HepG2 (cell line): ENCODE measurements at regions not wholly inside any gene's neighbourhood (a gene's known extent, or its start where the extent isn't known, plus 50 kb on each side); places are given as distances from the start of the nearest gene placed in this dataset.
"Not testable (repeated sequence)": the region's sequence is repeated elsewhere in the genome, so short reads cannot be mapped to it uniquely, and the experiment has no call there.

ENCODE experiments used
- ATAC-seq: fragments of 200-7000 bp; cut with Tn5 transposase; 3 replicates; pipeline ENCODE4 v1.9.1; 2020; ENCODE audit warnings: mild to moderate bottlenecking, moderate library complexity
- BruUV-seq: library from RNA; stranded (reverse); fragments of 400-500 nt; replicated peaks from 2 replicates; lab custom pipeline; 2021; lab: Mats Ljungman, UMichigan
- CTCF ChIA-PET: fragments of 300-600 bp; formaldehyde crosslinking; extraction: SDS; loops from one replicate; lab custom pipeline; 2021; ENCODE audit warnings: low total read pairs, inconsistent platforms, low intra/inter-chr PET ratio; lab: Yijun Ruan, JAX
- POLR2A ChIA-PET: fragments of 350-600 bp; sonication (Branson Sonifier 250); formaldehyde crosslinking; loops from one replicate; lab custom pipeline; 2020; ENCODE audit warnings: antibody characterized with exemption, inconsistent platforms; lab: Yijun Ruan, JAX
- DNase-seq: peaks from one replicate; pipeline ENCODE4 v3.0.0-alpha.2; 2015; ENCODE audit warnings: low spot score
- FAIRE-seq: peaks from 3 replicates; lab custom pipeline; 2011; peaks lifted over from hg19 to GRCh38; lab: Jason Lieb, UNC
- H2AFZ ChIP-seq: one replicate; pipeline ENCODE4 v1.6.1; 2011; ENCODE audit warnings: low read length, inconsistent platforms
- H3K27ac ChIP-seq: fragments of 300-600 bp; 3 replicates; pipeline ENCODE4 v1.8.0; 2011; ENCODE audit warnings: mixed run types, mild to moderate bottlenecking, mixed read lengths, low read length, inconsistent platforms; ENCODE audit not compliant: insufficient read depth; ENCODE audit errors: extremely low read length
- H3K27me3 ChIP-seq, 2 experiments: fragments of 200-600 bp in 1 of 2; 2 replicates in 1 of 2; 3 replicates in 1 of 2; pipeline versions ENCODE4 v1.6.0 to v1.8.0; 2011; ENCODE audit warnings: low read length in 2 of 2, mild to moderate bottlenecking in 2 of 2, moderate library complexity in 2 of 2, inconsistent platforms in 1 of 2; ENCODE audit not compliant: insufficient read depth in 2 of 2, control insufficient read depth in 1 of 2
- H3K36me3 ChIP-seq, 2 experiments: fragments of 200-600 bp in 1 of 2; replicated peaks in 1 of 2; 2 replicates in 1 of 2; 3 replicates in 1 of 2; pipeline versions ENCODE4 v1.5.1 to v1.8.0; 2011; ENCODE audit warnings: low read length in 2 of 2, inconsistent platforms in 1 of 2; ENCODE audit not compliant: insufficient read depth in 2 of 2, control insufficient read depth in 1 of 2
- H3K4me1 ChIP-seq: 2 replicates; pipeline ENCODE4 v1.5.1; 2012; ENCODE audit warnings: low read length, inconsistent platforms; ENCODE audit not compliant: insufficient read depth
- H3K4me2 ChIP-seq: 2 replicates; pipeline ENCODE4 v1.6.0; 2011; ENCODE audit warnings: low read depth, low read length, inconsistent platforms
- H3K4me3 ChIP-seq, 3 experiments: fragments of 200-600 bp in 1 of 3; sonication (generic), shearing (Covaris generic) in 1 of 3; replicated peaks in 1 of 3; 2 replicates each; pipeline ENCODE4 v1.5.1; 2011 to 2016; ENCODE audit warnings: low read length in 3 of 3, inconsistent platforms in 2 of 3, low read depth in 2 of 3, mild to moderate bottlenecking in 2 of 3, control low read depth in 1 of 3, mixed read lengths in 1 of 3; ENCODE audit not compliant: insufficient read depth in 1 of 3
- H3K79me2 ChIP-seq: one replicate; pipeline ENCODE4 v1.6.1; 2011; ENCODE audit warnings: low read length, inconsistent platforms; ENCODE audit not compliant: insufficient read depth
- H3K9ac ChIP-seq: 2 replicates; pipeline ENCODE4 v1.6.0; 2011; ENCODE audit warnings: mild to moderate bottlenecking, low read depth, low read length, inconsistent platforms; ENCODE audit not compliant: insufficient read depth
- H3K9me3 ChIP-seq: 2 replicates; pipeline ENCODE4 v1.5.1; 2012; ENCODE audit warnings: mild to moderate bottlenecking, low read length
- H4K20me1 ChIP-seq: 2 replicates; pipeline ENCODE4 v1.6.0; 2011; ENCODE audit warnings: inconsistent platforms, mild to moderate bottlenecking, low read length, moderate library complexity; ENCODE audit not compliant: insufficient read depth
- WGBS: methylation state at CpG from one replicate; pipeline ENCODE4 v1.1.6; 2017; ENCODE audit warnings: low lambda C conversion rate; 5-methylcytosine and 5-hydroxymethylcytosine counted together
- in situ Hi-C: cut with HindIII; loops from 2 replicates; pipeline ENCODE4 v1.10.0; 2017; ENCODE audit warnings: low pct_unique_long_range_greater_than_20kb; ENCODE audit not compliant: extremely low pct_ligation_motif_present
- intact Hi-C: fragments of 100-400 bp; cut with micrococcal nuclease; formaldehyde crosslinking; loops from one replicate; pipeline ENCODE4 v1.10.0; 2022; ENCODE audit not compliant: unreplicated experiment
- TF ChIP-seq, protein P1 (sequence below): sonication (generic); formaldehyde crosslinking; IDR thresholded peaks from 2 replicates; pipeline ENCODE4 v1.9.0; 2021; ENCODE audit warnings: mild to moderate bottlenecking, missing genetic modification reagents

- TF ChIP-seq, protein P1, sequence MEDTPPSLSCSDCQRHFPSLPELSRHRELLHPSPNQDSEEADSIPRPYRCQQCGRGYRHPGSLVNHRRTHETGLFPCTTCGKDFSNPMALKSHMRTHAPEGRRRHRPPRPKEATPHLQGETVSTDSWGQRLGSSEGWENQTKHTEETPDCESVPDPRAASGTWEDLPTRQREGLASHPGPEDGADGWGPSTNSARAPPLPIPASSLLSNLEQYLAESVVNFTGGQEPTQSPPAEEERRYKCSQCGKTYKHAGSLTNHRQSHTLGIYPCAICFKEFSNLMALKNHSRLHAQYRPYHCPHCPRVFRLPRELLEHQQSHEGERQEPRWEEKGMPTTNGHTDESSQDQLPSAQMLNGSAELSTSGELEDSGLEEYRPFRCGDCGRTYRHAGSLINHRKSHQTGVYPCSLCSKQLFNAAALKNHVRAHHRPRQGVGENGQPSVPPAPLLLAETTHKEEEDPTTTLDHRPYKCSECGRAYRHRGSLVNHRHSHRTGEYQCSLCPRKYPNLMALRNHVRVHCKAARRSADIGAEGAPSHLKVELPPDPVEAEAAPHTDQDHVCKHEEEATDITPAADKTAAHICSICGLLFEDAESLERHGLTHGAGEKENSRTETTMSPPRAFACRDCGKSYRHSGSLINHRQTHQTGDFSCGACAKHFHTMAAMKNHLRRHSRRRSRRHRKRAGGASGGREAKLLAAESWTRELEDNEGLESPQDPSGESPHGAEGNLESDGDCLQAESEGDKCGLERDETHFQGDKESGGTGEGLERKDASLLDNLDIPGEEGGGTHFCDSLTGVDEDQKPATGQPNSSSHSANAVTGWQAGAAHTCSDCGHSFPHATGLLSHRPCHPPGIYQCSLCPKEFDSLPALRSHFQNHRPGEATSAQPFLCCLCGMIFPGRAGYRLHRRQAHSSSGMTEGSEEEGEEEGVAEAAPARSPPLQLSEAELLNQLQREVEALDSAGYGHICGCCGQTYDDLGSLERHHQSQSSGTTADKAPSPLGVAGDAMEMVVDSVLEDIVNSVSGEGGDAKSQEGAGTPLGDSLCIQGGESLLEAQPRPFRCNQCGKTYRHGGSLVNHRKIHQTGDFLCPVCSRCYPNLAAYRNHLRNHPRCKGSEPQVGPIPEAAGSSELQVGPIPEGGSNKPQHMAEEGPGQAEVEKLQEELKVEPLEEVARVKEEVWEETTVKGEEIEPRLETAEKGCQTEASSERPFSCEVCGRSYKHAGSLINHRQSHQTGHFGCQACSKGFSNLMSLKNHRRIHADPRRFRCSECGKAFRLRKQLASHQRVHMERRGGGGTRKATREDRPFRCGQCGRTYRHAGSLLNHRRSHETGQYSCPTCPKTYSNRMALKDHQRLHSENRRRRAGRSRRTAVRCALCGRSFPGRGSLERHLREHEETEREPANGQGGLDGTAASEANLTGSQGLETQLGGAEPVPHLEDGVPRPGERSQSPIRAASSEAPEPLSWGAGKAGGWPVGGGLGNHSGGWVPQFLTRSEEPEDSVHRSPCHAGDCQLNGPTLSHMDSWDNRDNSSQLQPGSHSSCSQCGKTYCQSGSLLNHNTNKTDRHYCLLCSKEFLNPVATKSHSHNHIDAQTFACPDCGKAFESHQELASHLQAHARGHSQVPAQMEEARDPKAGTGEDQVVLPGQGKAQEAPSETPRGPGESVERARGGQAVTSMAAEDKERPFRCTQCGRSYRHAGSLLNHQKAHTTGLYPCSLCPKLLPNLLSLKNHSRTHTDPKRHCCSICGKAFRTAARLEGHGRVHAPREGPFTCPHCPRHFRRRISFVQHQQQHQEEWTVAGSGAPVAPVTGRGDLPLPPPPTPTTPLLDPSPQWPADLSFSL (CRISPR knock-in tag) = no peak
These were observed 144.0 kb downstream of the RBMX2 start (continued) for GRCh38 chrX:130545796-130546195.

GRCh38 chrX:130549382-130549781 lies 147.6 kb downstream of the RBMX2 start:
- intact Hi-C loops, H3K9ac ChIP-seq, CTCF ChIA-PET, H3K36me3 ChIP-seq, ATAC-seq, BruUV-seq, H3K79me2 ChIP-seq, H3K4me3 ChIP-seq, FAIRE-seq, H3K4me1 ChIP-seq, H3K4me2 ChIP-seq, POLR2A ChIA-PET, H3K27me3 ChIP-seq, H3K9me3 ChIP-seq, H2AFZ ChIP-seq, H4K20me1 ChIP-seq, H3K27ac ChIP-seq, DNase-seq: not testable (repeated sequence)
- WGBS = 0% methylated on average over 5 of the region's 5 CpGs
- in situ Hi-C loops = loop anchor here (10.0 kb wide), 1 partner anchor 365 kb away; no protein-coding TSS in a partner anchor
